HepG2 (cell line): ENCODE measurements at regions not wholly inside any gene's neighbourhood (a gene's known extent, or its start where the extent isn't known, plus 50 kb on each side); places are given as distances from the start of the nearest gene placed in this dataset.

Experiments
- ATAC-seq: fragments of 200-7000 bp; cut with Tn5 transposase; 3 replicates; pipeline ENCODE4 v1.9.1; 2020; ENCODE audit warnings: mild to moderate bottlenecking, moderate library complexity
- BruUV-seq: library from RNA; stranded (reverse); fragments of 400-500 nt; replicated peaks from 2 replicates; lab custom pipeline; 2021; lab: Mats Ljungman, UMichigan
- CTCF ChIA-PET: fragments of 300-600 bp; formaldehyde crosslinking; extraction: SDS; loops from one replicate; lab custom pipeline; 2021; ENCODE audit warnings: low total read pairs, inconsistent platforms, low intra/inter-chr PET ratio; lab: Yijun Ruan, JAX
- POLR2A ChIA-PET: fragments of 350-600 bp; sonication (Branson Sonifier 250); formaldehyde crosslinking; loops from one replicate; lab custom pipeline; 2020; ENCODE audit warnings: antibody characterized with exemption, inconsistent platforms; lab: Yijun Ruan, JAX
- DNase-seq: peaks from one replicate; pipeline ENCODE4 v3.0.0-alpha.2; 2015; ENCODE audit warnings: low spot score
- FAIRE-seq: peaks from 3 replicates; lab custom pipeline; 2011; peaks lifted over from hg19 to GRCh38; lab: Jason Lieb, UNC
- H2AFZ ChIP-seq: one replicate; pipeline ENCODE4 v1.6.1; 2011; ENCODE audit warnings: low read length, inconsistent platforms
- H3K27ac ChIP-seq: fragments of 300-600 bp; 3 replicates; pipeline ENCODE4 v1.8.0; 2011; ENCODE audit warnings: mixed run types, mild to moderate bottlenecking, mixed read lengths, low read length, inconsistent platforms; ENCODE audit not compliant: insufficient read depth; ENCODE audit errors: extremely low read length
- H3K27me3 ChIP-seq, 2 experiments: fragments of 200-600 bp in 1 of 2; 2 replicates in 1 of 2; 3 replicates in 1 of 2; pipeline versions ENCODE4 v1.6.0 to v1.8.0; 2011; ENCODE audit warnings: low read length in 2 of 2, mild to moderate bottlenecking in 2 of 2, moderate library complexity in 2 of 2, inconsistent platforms in 1 of 2; ENCODE audit not compliant: insufficient read depth in 2 of 2, control insufficient read depth in 1 of 2
- H3K36me3 ChIP-seq, 2 experiments: fragments of 200-600 bp in 1 of 2; replicated peaks in 1 of 2; 2 replicates in 1 of 2; 3 replicates in 1 of 2; pipeline versions ENCODE4 v1.5.1 to v1.8.0; 2011; ENCODE audit warnings: low read length in 2 of 2, inconsistent platforms in 1 of 2; ENCODE audit not compliant: insufficient read depth in 2 of 2, control insufficient read depth in 1 of 2
- H3K4me1 ChIP-seq: 2 replicates; pipeline ENCODE4 v1.5.1; 2012; ENCODE audit warnings: low read length, inconsistent platforms; ENCODE audit not compliant: insufficient read depth
- H3K4me2 ChIP-seq: 2 replicates; pipeline ENCODE4 v1.6.0; 2011; ENCODE audit warnings: low read depth, low read length, inconsistent platforms
- H3K4me3 ChIP-seq, 3 experiments: fragments of 200-600 bp in 1 of 3; sonication (generic), shearing (Covaris generic) in 1 of 3; replicated peaks in 1 of 3; 2 replicates each; pipeline ENCODE4 v1.5.1; 2011 to 2016; ENCODE audit warnings: low read length in 3 of 3, inconsistent platforms in 2 of 3, low read depth in 2 of 3, mild to moderate bottlenecking in 2 of 3, control low read depth in 1 of 3, mixed read lengths in 1 of 3; ENCODE audit not compliant: insufficient read depth in 1 of 3
- H3K79me2 ChIP-seq: one replicate; pipeline ENCODE4 v1.6.1; 2011; ENCODE audit warnings: low read length, inconsistent platforms; ENCODE audit not compliant: insufficient read depth
- H3K9ac ChIP-seq: 2 replicates; pipeline ENCODE4 v1.6.0; 2011; ENCODE audit warnings: mild to moderate bottlenecking, low read depth, low read length, inconsistent platforms; ENCODE audit not compliant: insufficient read depth
- H3K9me3 ChIP-seq: 2 replicates; pipeline ENCODE4 v1.5.1; 2012; ENCODE audit warnings: mild to moderate bottlenecking, low read length
- H4K20me1 ChIP-seq: 2 replicates; pipeline ENCODE4 v1.6.0; 2011; ENCODE audit warnings: inconsistent platforms, mild to moderate bottlenecking, low read length, moderate library complexity; ENCODE audit not compliant: insufficient read depth
- ATF5 ChIP-seq: sonication (generic); formaldehyde crosslinking; IDR thresholded peaks from 2 replicates; pipeline ENCODE4 v1.4.0; 2020; ENCODE audit warnings: mild to moderate bottlenecking, low read depth, missing genetic modification reagents
- BHLHE40 ChIP-seq: IDR thresholded peaks from 2 replicates; pipeline ENCODE4 v1.6.1; 2011; ENCODE audit warnings: low read length, improper control_type of control experiment
- ELF4 ChIP-seq: sonication (generic); formaldehyde crosslinking; IDR thresholded peaks from 2 replicates; pipeline ENCODE4 v1.5.0; 2020; ENCODE audit warnings: missing genetic modification reagents, mild to moderate bottlenecking, moderate library complexity, borderline replicate concordance
- ZNF446 ChIP-seq: sonication (generic); formaldehyde crosslinking; IDR thresholded peaks from 2 replicates; pipeline ENCODE4 v1.5.0; 2020; ENCODE audit warnings: mild to moderate bottlenecking, missing genetic modification reagents
- ZNF563 ChIP-seq: sonication (generic); formaldehyde crosslinking; IDR thresholded peaks from 2 replicates; pipeline ENCODE4 v1.8.0; 2022; ENCODE audit warnings: mild to moderate bottlenecking, moderate library complexity, missing genetic modification reagents
- WGBS: methylation state at CpG from one replicate; pipeline ENCODE4 v1.1.6; 2017; ENCODE audit warnings: low lambda C conversion rate; 5-methylcytosine and 5-hydroxymethylcytosine counted together
- in situ Hi-C: cut with HindIII; loops from 2 replicates; pipeline ENCODE4 v1.10.0; 2017; ENCODE audit warnings: low pct_unique_long_range_greater_than_20kb; ENCODE audit not compliant: extremely low pct_ligation_motif_present
- intact Hi-C: fragments of 100-400 bp; cut with micrococcal nuclease; formaldehyde crosslinking; loops from one replicate; pipeline ENCODE4 v1.10.0; 2022; ENCODE audit not compliant: unreplicated experiment
- TF ChIP-seq, protein P1 (sequence below): sonication (generic); formaldehyde crosslinking; IDR thresholded peaks from 2 replicates; pipeline ENCODE4 v1.4.0; 2020; ENCODE audit warnings: mild to moderate bottlenecking, low read depth, missing genetic modification reagents
- TF ChIP-seq, protein P2 (sequence below): sonication (generic); formaldehyde crosslinking; IDR thresholded peaks from 2 replicates; pipeline ENCODE4 v1.4.0; 2020; ENCODE audit warnings: missing genetic modification reagents

GRCh38 chr2:126832014-126832413, 66.7 kb upstream of the TEX51 start (continued):
- TF ChIP-seq, protein P1, sequence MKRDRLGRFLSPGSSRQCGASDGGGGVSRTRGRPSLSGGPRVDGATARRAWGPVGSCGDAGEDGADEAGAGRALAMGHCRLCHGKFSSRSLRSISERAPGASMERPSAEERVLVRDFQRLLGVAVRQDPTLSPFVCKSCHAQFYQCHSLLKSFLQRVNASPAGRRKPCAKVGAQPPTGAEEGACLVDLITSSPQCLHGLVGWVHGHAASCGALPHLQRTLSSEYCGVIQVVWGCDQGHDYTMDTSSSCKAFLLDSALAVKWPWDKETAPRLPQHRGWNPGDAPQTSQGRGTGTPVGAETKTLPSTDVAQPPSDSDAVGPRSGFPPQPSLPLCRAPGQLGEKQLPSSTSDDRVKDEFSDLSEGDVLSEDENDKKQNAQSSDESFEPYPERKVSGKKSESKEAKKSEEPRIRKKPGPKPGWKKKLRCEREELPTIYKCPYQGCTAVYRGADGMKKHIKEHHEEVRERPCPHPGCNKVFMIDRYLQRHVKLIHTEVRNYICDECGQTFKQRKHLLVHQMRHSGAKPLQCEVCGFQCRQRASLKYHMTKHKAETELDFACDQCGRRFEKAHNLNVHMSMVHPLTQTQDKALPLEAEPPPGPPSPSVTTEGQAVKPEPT (CRISPR knock-in tag) = no peak
- TF ChIP-seq, protein P2, sequence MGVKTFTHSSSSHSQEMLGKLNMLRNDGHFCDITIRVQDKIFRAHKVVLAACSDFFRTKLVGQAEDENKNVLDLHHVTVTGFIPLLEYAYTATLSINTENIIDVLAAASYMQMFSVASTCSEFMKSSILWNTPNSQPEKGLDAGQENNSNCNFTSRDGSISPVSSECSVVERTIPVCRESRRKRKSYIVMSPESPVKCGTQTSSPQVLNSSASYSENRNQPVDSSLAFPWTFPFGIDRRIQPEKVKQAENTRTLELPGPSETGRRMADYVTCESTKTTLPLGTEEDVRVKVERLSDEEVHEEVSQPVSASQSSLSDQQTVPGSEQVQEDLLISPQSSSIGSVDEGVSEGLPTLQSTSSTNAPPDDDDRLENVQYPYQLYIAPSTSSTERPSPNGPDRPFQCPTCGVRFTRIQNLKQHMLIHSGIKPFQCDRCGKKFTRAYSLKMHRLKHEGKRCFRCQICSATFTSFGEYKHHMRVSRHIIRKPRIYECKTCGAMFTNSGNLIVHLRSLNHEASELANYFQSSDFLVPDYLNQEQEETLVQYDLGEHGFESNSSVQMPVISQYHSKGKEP (CRISPR knock-in tag) = no peak
- no peak for TF ChIP-seq ZNF446
- no peak for TF ChIP-seq ZNF563 (CRISPR knock-in tag)
- TF ChIP-seq ELF4 (CRISPR knock-in tag) = no peak
- TF ChIP-seq BHLHE40 = no peak

DNA sequence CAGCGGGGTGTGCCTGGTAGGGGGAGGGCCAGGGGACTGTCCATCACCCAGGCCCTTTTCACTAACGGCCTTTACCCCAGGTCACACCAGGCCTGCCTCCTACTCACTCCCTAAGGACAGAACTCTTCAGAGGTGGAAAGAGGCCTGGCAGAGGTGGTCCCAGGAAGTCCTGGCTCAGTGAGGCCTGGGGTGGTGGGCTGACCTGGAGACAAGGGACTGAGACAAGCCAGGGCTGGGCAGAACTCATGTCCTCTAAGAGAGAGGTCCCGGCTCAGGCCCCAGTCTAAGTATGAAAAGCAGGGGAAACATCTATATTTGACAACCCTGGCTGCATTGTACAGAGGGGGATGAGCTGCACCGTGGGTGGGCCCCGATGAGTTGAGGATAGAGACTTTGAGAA, 65.9 kb upstream of the TEX51 start:
- no peak for FAIRE-seq
- no peak for DNase-seq
- ChIA-PET POLR2A (no interaction called here), CTCF (no interaction called here)
- Histone ChIP-seq H3K4me3 (no peak overlapping the region), H3K27ac (no peak overlapping the region), H2AFZ (no peak overlapping the region), H3K36me3 (no peaks in the 10 kb centered on the region), H3K4me1 (no peaks in the 10 kb centered on the region), H3K9ac (no peak overlapping the region), H4K20me1 (no peaks in the 10 kb centered on the region), H3K27me3 (peaks cover 0 to 23% of the 10 kb centered on the region in 2 experiments; a peak in 3 of 5 replicates), H3K79me2 (no peaks in the 10 kb centered on the region), H3K9me3 (no peaks in the 10 kb centered on the region), H3K4me2 (no peak overlapping the region)
- TF ChIP-seq ATF5 = no peak
- intact Hi-C loops (no loop called here), in situ Hi-C loops (no loop called here)
- ATAC-seq = no peak
- WGBS = 3% methylated on average over 5 of the region's 5 CpGs
- no TSS peak for BruUV-seq
